Activated T-cell treated with anti-CD3 and anti-CD28 coated beads, Interleukin-2, amount 50 U/mL, for 4 hours (primary cell): ENCODE measurements at regions not wholly inside any gene's neighbourhood (a gene's known extent, or its start where the extent isn't known, plus 50 kb on each side); places are given as distances from the start of the nearest gene placed in this dataset.
A peak's percentile ranks its signal among the peaks of the same experiment; 100 is the strongest.

Experiments
- ATAC-seq, 2 donors: fragments of 200-7000 bp; cut with Tn5 transposase; one replicate each; pipeline ENCODE4 v1.10.0; 2021
- DNase-seq: peaks from one replicate; pipeline ENCODE4 v3.0.0-alpha.2; 2020
- H3K27me3 Mint-ChIP-seq: one replicate; pipeline ENCODE4 v1.8.0; 2021; ENCODE audit warnings: low read depth, mixed read lengths
- H3K36me3 Mint-ChIP-seq: one replicate; pipeline ENCODE4 v1.8.0; 2022; ENCODE audit warnings: mixed read lengths; ENCODE audit not compliant: insufficient read depth
- H3K4me1 Mint-ChIP-seq: one replicate; pipeline ENCODE4 v1.8.0; 2021; ENCODE audit warnings: low read depth, mixed read lengths
- H3K4me3 Mint-ChIP-seq: one replicate; pipeline ENCODE4 v1.8.0; 2021; ENCODE audit warnings: mild to moderate bottlenecking, moderate library complexity, mixed read lengths
- H3K9me3 Mint-ChIP-seq: one replicate; pipeline ENCODE4 v1.8.0; 2021; ENCODE audit warnings: mixed read lengths

DNA sequence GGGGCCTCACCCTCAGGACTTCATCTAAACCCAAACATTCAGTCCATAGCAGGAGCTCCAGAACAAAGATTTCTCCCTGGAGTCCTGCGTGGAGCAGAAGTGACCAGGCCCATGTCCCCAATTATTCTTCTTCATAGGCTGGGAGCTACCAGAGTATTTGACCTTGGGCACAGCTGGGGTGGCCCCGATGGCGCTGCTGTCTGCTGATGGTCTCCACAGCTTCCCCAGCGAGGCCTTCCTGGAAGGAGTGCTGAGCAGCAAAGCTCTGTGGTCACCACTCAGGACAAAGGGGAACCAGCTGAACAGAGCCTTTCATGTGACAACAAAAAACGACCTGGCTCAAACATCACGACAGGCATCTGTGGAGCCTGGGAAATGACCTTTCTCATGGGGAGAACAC is 62.7 kb upstream of the ARGLU1 start:
- Mint-ChIP-seq H3K4me1 (no peaks in the 10 kb centered on the region), H3K27me3 (peaks cover 8% of the 10 kb centered on the region), H3K4me3 (no peak overlapping the region), H3K36me3 (no peaks in the 10 kb centered on the region), H3K9me3 (no peaks in the 10 kb centered on the region)
- no peak for ATAC-seq
- no peak for DNase-seq

DNA sequence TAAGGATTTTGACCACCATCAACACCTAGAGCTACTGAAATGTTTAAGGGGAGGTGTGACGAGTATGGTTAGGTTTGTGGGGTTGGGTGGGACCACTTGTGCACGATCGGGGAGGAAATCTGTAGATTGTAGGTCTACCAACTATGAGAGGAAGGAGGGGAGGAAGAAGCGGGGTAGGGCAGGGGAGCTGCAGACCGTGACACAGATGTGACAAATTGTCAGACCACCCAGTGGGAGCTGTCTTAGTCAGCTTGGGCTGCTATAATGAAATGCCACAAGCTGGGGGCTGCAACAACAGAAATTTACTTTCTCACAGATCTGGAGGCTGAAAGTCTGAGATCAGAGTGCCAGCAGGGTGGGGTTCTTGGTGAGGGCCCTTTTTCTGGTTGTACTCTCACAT is 62.2 kb upstream of the ARGLU1 start:
- H3K27me3 Mint-ChIP-seq: peaks cover 8% of the 10 kb centered on the region
- no peaks in the 10 kb centered on the region for H3K4me1 Mint-ChIP-seq
- no peak for ATAC-seq
- DNase-seq: no peak
- no peak overlapping the region for H3K4me3 Mint-ChIP-seq
- no peaks in the 10 kb centered on the region for H3K36me3 Mint-ChIP-seq
- no peaks in the 10 kb centered on the region for H3K9me3 Mint-ChIP-seq

DNA sequence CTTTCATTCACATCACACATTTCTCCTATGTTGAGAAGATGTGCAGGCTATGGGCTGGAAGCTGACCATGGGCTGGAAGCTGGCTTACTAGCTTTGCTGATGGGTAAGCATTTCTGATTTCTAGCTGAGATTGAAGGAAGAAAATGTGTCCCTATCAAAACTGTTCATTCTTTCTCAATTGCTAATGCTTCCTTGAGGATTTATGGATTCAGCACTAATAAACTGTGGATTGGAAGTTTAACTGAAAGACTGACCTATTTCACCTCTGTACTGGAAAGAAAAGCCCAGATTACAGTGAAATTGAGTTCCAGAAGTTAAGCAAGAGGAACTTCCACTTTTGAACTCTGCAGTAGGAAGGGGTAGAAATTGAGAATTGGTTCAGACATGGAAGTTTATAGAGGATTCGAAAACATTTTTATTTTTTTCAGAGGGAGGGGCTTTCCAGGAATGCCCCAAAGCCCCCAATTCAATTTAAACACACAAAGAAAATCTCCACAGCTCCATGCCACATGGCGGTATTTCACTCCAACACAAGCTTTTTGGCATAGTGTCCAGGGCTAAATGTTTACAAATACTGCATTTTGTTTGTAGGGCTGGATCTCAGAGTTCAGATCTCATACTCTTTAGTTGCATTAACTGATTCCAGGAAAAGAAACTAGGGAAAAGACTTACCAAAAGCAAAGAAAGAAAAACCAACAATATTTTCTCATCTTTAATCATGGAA is 61.2 kb upstream of the ARGLU1 start:
- DNase-seq (no peak), ATAC-seq (no peak)
- H3K9me3 Mint-ChIP-seq: no peaks in the 10 kb centered on the region
- no peak overlapping the region for H3K4me3 Mint-ChIP-seq
- peaks cover 13% of the 10 kb centered on the region for H3K27me3 Mint-ChIP-seq
- H3K4me1 Mint-ChIP-seq: no peaks in the 10 kb centered on the region
- no peaks in the 10 kb centered on the region for H3K36me3 Mint-ChIP-seq

DNA sequence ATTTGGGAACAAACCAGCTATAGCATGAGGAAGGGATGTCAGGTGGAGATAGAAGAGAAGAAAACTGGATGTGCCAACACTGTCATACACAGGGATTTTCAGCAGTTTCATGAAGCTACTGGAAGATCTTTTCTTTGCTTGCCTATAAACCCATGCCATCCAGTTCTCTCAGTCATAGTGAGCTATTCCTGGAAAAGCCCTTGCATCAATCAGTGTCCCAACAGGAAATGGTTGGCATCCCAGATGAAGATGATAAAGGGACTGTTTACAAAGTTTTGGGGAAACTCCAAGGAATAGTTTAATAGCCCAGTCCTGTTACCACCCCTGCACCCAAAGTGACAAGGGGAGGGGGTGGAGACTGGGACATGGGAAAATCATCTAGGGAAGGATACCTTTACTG is 58.5 kb upstream of the ARGLU1 start:
- H3K4me3 Mint-ChIP-seq: no peak overlapping the region
- ATAC-seq (no peak), DNase-seq (no peak)
- H3K4me1 Mint-ChIP-seq: no peaks in the 10 kb centered on the region
- H3K36me3 Mint-ChIP-seq: no peaks in the 10 kb centered on the region
- H3K9me3 Mint-ChIP-seq: no peaks in the 10 kb centered on the region
- peaks cover 23% of the 10 kb centered on the region for H3K27me3 Mint-ChIP-seq

DNA sequence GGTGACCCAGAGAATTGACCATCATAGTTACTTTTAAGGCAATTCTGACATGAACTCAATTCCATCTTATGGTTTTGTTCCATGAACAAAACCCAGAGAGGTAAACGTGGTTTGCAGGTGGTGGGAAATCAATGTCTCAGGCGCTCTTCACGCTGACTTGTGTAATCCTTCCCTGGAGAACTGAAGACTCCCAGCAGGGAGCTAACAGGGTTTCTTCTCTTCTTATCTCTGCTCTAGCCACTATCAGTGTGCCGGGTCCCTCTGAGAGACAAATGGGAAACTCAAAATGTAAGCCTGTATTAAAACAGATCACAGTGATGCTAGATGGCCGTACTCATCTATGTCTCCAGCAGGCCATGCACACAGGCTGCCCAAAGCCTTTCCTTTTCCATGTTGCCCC is 57.6 kb upstream of the ARGLU1 start:
- H3K27me3 Mint-ChIP-seq: peaks cover 28% of the 10 kb centered on the region
- DNase-seq (no peak), ATAC-seq (no peak)
- no peak overlapping the region for H3K4me3 Mint-ChIP-seq
- no peaks in the 10 kb centered on the region for H3K9me3 Mint-ChIP-seq
- H3K36me3 Mint-ChIP-seq: no peaks in the 10 kb centered on the region
- H3K4me1 Mint-ChIP-seq: no peaks in the 10 kb centered on the region

DNA sequence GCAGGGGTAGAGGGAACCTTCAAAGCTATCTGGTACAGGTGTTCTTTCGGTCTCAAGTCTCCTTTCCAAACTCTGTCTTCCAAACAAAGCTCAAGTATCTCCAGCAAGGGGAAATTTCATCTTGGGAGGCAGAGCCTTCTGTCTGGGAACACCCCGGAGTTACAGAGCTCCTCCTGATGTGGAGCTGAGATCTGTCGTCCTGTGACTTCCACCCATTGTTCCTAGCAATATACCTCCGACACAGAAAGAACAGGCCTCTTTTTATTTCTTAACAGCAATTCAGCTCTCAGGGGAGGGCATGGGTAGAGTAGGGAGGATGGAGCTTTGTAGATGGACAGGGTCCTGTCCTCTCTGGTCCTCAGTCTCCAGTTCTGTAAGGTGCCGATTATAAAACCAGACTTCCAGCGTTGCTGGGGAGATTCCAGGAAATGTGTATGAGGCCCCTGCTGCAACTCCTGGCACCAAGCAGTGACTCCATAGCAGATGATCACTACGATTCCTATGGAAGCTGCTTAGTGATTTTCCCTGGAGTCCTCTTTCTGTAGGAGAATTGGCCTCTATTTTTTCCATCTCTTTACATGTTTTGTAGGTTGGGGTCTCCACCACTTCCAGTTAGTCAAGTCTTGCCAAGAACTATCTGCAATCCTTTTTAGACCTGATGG is 56.0 kb upstream of the ARGLU1 start:
- DNase-seq (no peak), ATAC-seq (no peak)
- no peaks in the 10 kb centered on the region for H3K9me3 Mint-ChIP-seq
- no peaks in the 10 kb centered on the region for H3K36me3 Mint-ChIP-seq
- peaks cover 25% of the 10 kb centered on the region for H3K27me3 Mint-ChIP-seq
- H3K4me3 Mint-ChIP-seq: no peak overlapping the region
- H3K4me1 Mint-ChIP-seq: peaks cover 2% of the 10 kb centered on the region

DNA sequence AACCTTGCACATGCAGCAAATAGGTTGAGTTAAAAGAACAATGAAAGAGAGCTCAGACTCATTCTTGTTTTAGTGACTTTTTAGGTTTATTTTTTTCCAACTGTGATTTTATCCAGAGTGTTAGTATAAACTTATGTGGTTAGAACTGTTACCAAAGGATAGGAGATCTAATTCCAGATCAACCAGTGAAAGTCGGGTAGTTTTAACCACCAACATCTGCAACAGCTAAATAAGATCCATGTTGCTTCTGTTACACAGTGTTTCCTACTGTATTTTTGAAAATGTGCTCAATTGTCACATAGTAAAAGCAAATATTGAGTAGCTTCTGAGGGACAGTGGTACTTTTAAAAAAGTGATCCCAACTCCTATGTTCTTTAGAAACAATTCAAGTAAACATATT is 53.9 kb upstream of the ARGLU1 start:
- H3K36me3 Mint-ChIP-seq: no peaks in the 10 kb centered on the region
- H3K9me3 Mint-ChIP-seq: no peaks in the 10 kb centered on the region
- DNase-seq: no peak
- peaks cover 24% of the 10 kb centered on the region for H3K27me3 Mint-ChIP-seq
- peaks cover 2% of the 10 kb centered on the region for H3K4me1 Mint-ChIP-seq
- ATAC-seq: no peak
- no peak overlapping the region for H3K4me3 Mint-ChIP-seq

DNA sequence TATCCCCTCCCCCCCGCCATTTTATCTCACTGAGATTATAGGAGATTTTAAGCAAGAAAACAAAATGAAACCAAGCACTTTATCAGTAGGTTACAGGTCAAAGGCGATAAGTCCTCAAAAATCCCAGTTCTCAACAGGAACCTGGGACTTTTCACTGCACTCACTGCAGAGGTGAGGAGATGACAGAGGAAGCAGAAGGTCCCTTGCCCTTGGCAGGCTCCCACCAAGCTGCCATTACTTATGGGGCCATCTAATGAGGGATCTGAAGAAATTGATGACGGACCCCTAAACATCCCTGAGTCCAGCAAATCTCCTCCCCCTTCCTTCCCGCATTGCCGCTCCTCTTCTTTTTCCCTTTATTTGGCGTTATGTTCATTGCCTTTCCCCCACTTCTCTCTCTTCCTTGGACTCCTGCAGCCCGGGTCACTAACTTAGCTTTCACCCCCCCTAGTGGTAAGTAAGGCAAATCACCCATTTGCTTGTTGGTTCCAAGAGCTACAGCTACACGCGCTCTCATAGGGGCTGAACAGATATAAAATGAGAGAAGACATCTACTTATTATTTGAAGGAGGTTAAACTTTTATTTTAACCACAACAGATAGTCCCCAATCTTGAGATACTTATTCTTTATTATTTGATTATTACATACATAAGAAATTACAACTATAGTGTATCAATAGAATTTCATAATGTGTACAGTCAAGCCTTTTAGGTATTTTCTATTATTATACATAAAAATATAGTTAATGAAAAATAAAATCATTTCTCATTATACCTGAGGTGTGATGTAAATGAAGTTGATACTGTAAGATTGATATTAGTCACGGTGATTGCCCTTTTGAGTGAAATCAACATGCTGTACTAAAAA is 52.0 kb upstream of the ARGLU1 start:
- ATAC-seq (peak; percentile 71 to 78), DNase-seq (peak; percentile 8)
- Mint-ChIP-seq H3K9me3 (no peaks in the 10 kb centered on the region), H3K4me1 (peaks cover 2% of the 10 kb centered on the region), H3K27me3 (peaks cover 20% of the 10 kb centered on the region), H3K4me3 (no peak overlapping the region), H3K36me3 (no peaks in the 10 kb centered on the region)
